ENCODE measurements at regions not wholly inside any gene's neighbourhood (a gene's known extent, or its start where the extent isn't known, plus 50 kb on each side); places are given as distances from the start of the nearest gene placed in this dataset.

- TF ChIP-seq POLR2A (IDR thresholded peaks at IDR 0.05; ENCODE audit: low read depth) (no peak), CTCF (IDR thresholded peaks at IDR 0.05) (no peak)
Observed at GRCh38 chr20:12581644-12582289, 427.0 kb upstream of the SPTLC3 start.
